ENCODE measurements at regions not wholly inside any gene's neighbourhood (a gene's known extent, or its start where the extent isn't known, plus 50 kb on each side); places are given as distances from the start of the nearest gene placed in this dataset.

DNA sequence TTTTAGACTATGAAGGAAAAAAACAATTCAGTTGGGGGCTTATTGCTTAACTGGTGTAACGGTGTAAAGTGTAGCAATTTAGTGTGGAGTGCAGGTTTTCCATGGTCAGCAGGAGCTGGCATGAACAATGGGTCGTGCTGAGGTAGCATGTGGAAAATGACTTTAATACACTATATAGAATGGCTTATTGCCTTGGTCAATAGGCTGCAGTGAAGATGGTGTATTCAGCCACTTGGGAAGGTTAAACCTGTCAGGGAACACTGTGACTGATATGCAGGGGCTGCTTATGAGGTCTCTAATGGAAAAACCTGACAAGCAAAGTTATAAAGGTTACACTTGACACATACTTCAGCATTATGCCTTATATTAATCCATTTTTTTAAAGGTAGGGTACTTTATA is 764.7 kb upstream of the ARRDC3 start:
- TF ChIP-seq GATA3 (IDR thresholded peaks at IDR 0.05; ENCODE audit: low read depth, low read length) (no peak), GATA2 (IDR thresholded peaks at IDR 0.05; ENCODE audit: low read depth, low read length) (no peak)
